Left cardiac atrium (tissue), 4 donors: ENCODE measurements at regions not wholly inside any gene's neighbourhood (a gene's known extent, or its start where the extent isn't known, plus 50 kb on each side); places are given as distances from the start of the nearest gene placed in this dataset.
"Not testable (repeated sequence)": the region's sequence is repeated elsewhere in the genome, so short reads cannot be mapped to it uniquely, and the experiment has no call there.

ENCODE experiments used
- ATAC-seq, 2 donors: fragments of 200-7000 bp; cut with Tn5 transposase; one replicate each; pipeline ENCODE4 v1.9.1; 2020; ENCODE audit warnings: mild to moderate bottlenecking in 2 of 2, moderate library complexity in 2 of 2
- DNase-seq: peaks from one replicate; pipeline ENCODE4 v3.0.0-alpha.2; 2020
- intact Hi-C, 2 donors: fragments of 100-400 bp; cut with DNase I; formaldehyde crosslinking; loops; one replicate each; pipeline versions ENCODE4 v1.14.1 to v1.15.1; 2022 to 2023
- donor health status: DM: no; HTN: yes; CAD: no.
- donor health status: DM: no; HTN: yes; CAD: no; lungs with severe emphysema.
- donor health status: DM: yes; HTN: yes; CAD: no.
- donor health status: Dilated cardiomyopathy.

- DNase-seq (no peak), ATAC-seq (no peak)
- intact Hi-C loops, result no loop called here
These were observed 245.7 kb upstream of the FOXK1 start for GRCh38 chr7:4436361-4436895.

GRCh38 chr7:4436936-4437335 lies 245.2 kb upstream of the FOXK1 start:
- ATAC-seq (no peak), DNase-seq (no peak)
- intact Hi-C loops, result no loop called here

GRCh38 chr7:4437916-4438315 lies 244.2 kb upstream of the FOXK1 start:
- ATAC-seq (no peak), DNase-seq (no peak)
- intact Hi-C loops, result no loop called here

- DNase-seq (no peak), ATAC-seq (no peak)
- intact Hi-C loops, result no loop called here
These were observed 243.3 kb upstream of the FOXK1 start for GRCh38 chr7:4438723-4439245.

- intact Hi-C loops, result no loop called here
- ATAC-seq (no peak), DNase-seq (no peak)
These were observed 242.7 kb upstream of the FOXK1 start for GRCh38 chr7:4439444-4439843.

GRCh38 chr7:4444106-4444505 lies 238.0 kb upstream of the FOXK1 start:
- ATAC-seq, result no peak
- intact Hi-C loops, result no loop called here
- no peak for DNase-seq

GRCh38 chr7:4445777-4446176 lies 236.3 kb upstream of the FOXK1 start:
- ATAC-seq (no peak), DNase-seq (no peak)
- intact Hi-C loops, result no loop called here

- no peak for DNase-seq
- ATAC-seq, result no peak
- intact Hi-C loops, result no loop called here
These were observed 232.8 kb upstream of the FOXK1 start for GRCh38 chr7:4449263-4449662.

- no peak for ATAC-seq
- intact Hi-C loops, result no loop called here
- DNase-seq, result no peak
These were observed 231.6 kb upstream of the FOXK1 start for GRCh38 chr7:4450483-4450882.

- intact Hi-C loops, result no loop called here
- ATAC-seq, result no peak
- no peak for DNase-seq
These were observed 221.5 kb upstream of the FOXK1 start for GRCh38 chr7:4460597-4460996.

GRCh38 chr7:4461531-4461930 lies 220.6 kb upstream of the FOXK1 start:
- intact Hi-C loops, result no loop called here
- no peak for DNase-seq
- no peak for ATAC-seq

- intact Hi-C loops, result no loop called here
- no peak for DNase-seq
- no peak for ATAC-seq
These were observed 213.6 kb upstream of the FOXK1 start for GRCh38 chr7:4468320-4469102.

GRCh38 chr7:4470246-4470645 lies 211.8 kb upstream of the FOXK1 start:
- no peak for DNase-seq
- intact Hi-C loops, result no loop called here
- ATAC-seq, result no peak

GRCh38 chr7:4472728-4473127 lies 209.4 kb upstream of the FOXK1 start:
- no peak for ATAC-seq
- no peak for DNase-seq
- intact Hi-C loops, result no loop called here

- no peak for DNase-seq
- ATAC-seq, result peak in 1 of 2 donors; percentile 38
- intact Hi-C loops, result no loop called here
These were observed 202.6 kb upstream of the FOXK1 start for GRCh38 chr7:4479367-4480039.

- ATAC-seq, intact Hi-C loops, DNase-seq: not testable (repeated sequence)
These were observed 202.0 kb upstream of the FOXK1 start for GRCh38 chr7:4480131-4480530.

- intact Hi-C loops, result no loop called here
- no peak for DNase-seq
- ATAC-seq, result no peak
These were observed 198.2 kb upstream of the FOXK1 start for GRCh38 chr7:4483851-4484250.

- intact Hi-C loops, result no loop called here
- ATAC-seq (no peak), DNase-seq (no peak)
These were observed 197.6 kb upstream of the FOXK1 start for GRCh38 chr7:4484545-4484944.

GRCh38 chr7:4486907-4487306 lies 195.2 kb upstream of the FOXK1 start:
- ATAC-seq, result no peak
- intact Hi-C loops, result no loop called here
- DNase-seq, result no peak

GRCh38 chr7:4496911-4497310 lies 185.2 kb upstream of the FOXK1 start:
- DNase-seq, ATAC-seq, intact Hi-C loops: not testable (repeated sequence)
